Spleen (tissue), 11 donors: ENCODE measurements at regions not wholly inside any gene's neighbourhood (a gene's known extent, or its start where the extent isn't known, plus 50 kb on each side); places are given as distances from the start of the nearest gene placed in this dataset.

ENCODE experiments used
- DNase-seq: peaks from one replicate; pipeline ENCODE4 v3.0.0-alpha.2; 2020
- H3K27ac ChIP-seq, 8 donors: fragments of 200-600 bp; sonication (generic) in 7 of 8; 1 replicate in 4 of 8; 2 replicates in 4 of 8; pipeline versions ENCODE4 v1.5.0 to v1.8.0; 2016 to 2021; ENCODE audit warnings: inconsistent platforms in 4 of 8, mild to moderate bottlenecking in 4 of 8, moderate library complexity in 1 of 8
- H3K27me3 ChIP-seq, 7 donors: fragments of 200-600 bp; sonication (generic) in 6 of 7; replicated peaks in 1 of 7; 1 replicate in 4 of 7; 2 replicates in 3 of 7; pipeline versions ENCODE4 v1.5.0 to v1.8.0; 2016 to 2021; ENCODE audit warnings: inconsistent platforms in 3 of 7, mild to moderate bottlenecking in 1 of 7
- H3K36me3 ChIP-seq, 6 donors: fragments of 200-600 bp; sonication (generic) in 5 of 6; 1 replicate in 4 of 6; 2 replicates in 2 of 6; pipeline versions ENCODE4 v1.5.0 to v1.8.0; 2016 to 2021; ENCODE audit warnings: inconsistent platforms in 2 of 6
- H3K4me1 ChIP-seq, 6 donors: fragments of 200-600 bp; sonication (generic) in 5 of 6; 1 replicate in 3 of 6; 2 replicates in 3 of 6; pipeline versions ENCODE4 v1.5.0 to v1.8.0; 2016 to 2021; ENCODE audit warnings: inconsistent platforms in 3 of 6
- H3K4me3 ChIP-seq, 8 donors: fragments of 200-600 bp; sonication (generic) in 7 of 8; 1 replicate in 4 of 8; 2 replicates in 4 of 8; pipeline versions ENCODE4 v1.5.0 to v1.8.0; 2016 to 2021; ENCODE audit warnings: inconsistent platforms in 4 of 8, mild to moderate bottlenecking in 4 of 8, moderate library complexity in 2 of 8
- H3K9me3 ChIP-seq, 8 donors: fragments of 200-600 bp; sonication (generic) in 7 of 8; 1 replicate in 4 of 8; 2 replicates in 4 of 8; pipeline versions ENCODE4 v1.5.0 to v1.8.0; 2016 to 2021; ENCODE audit warnings: inconsistent platforms in 4 of 8
- CTCF ChIP-seq, 11 experiments: fragments of 200-600 bp in 7 of 11; fragments of 450-650 bp in 4 of 11; sonication (generic) in 4 of 11; IDR thresholded peaks in 8 of 11; conservative IDR thresholded peaks in 3 of 11; 1 replicate in 7 of 11; 2 replicates in 4 of 11; pipeline versions ENCODE4 v1.4.0 to v1.8.0; 2016 to 2021; ENCODE audit warnings: antibody characterized with exemption in 11 of 11, inconsistent platforms in 4 of 11, mild to moderate bottlenecking in 1 of 11
- POLR2A ChIP-seq, 3 donors: fragments of 450-650 bp; IDR thresholded peaks; one replicate each; pipeline ENCODE4 v1.5.1; 2017; ENCODE audit warnings: antibody characterized with exemption in 3 of 3, mild to moderate bottlenecking in 1 of 3
- POLR2AphosphoS5 ChIP-seq, 3 donors: sonication (generic); formaldehyde crosslinking; IDR thresholded peaks; one replicate each; pipeline ENCODE4 v1.5.1; 2017; ENCODE audit warnings: antibody characterized with exemption in 3 of 3
- WGBS, 5 donors: extraction: QIAGEN DNeasy Blood & Tissue Kit in 3 of 5; methylation state at CpG; one replicate each; pipeline versions ENCODE4 v1.1.5 to v1.1.7; 2013 to 2018; 5-methylcytosine and 5-hydroxymethylcytosine counted together
- intact Hi-C: fragments of 100-400 bp; cut with DNase I; formaldehyde crosslinking; loops from one replicate; pipeline ENCODE4 v1.15.0; 2023; ENCODE audit warnings: low total_unique reads
- donor health status: healthy with polysubstance abuse.
- donor health status: DM: no; HTN: no; CAD: no; lungs with moderate emphysema.
- donor health status: DM: no; HTN: no; CAD: no.
- donor health status: Bipolar disorder and iron deficiency.
- donor health status: healthy.
- donor health status: DM: no; HTN: no; CAD: no.
- donor health status: DM: yes; HTN: yes; CAD: no.

GRCh38 chr3:110485389-110485788, 586.2 kb upstream of the NECTIN3 start:
- TF ChIP-seq POLR2A (IDR thresholded peaks at IDR 0.05) (no peak), CTCF (IDR thresholded peaks at IDR 0.05 in 8 of 11, conservative IDR thresholded peaks at IDR 0.05 in 3 of 11) (no peak), POLR2AphosphoS5 (IDR thresholded peaks at IDR 0.05) (no peak)
- no peak overlapping the region for H3K4me3 ChIP-seq
- H3K4me1 ChIP-seq: no peaks in the 10 kb centered on the region
- DNase-seq: no peak
- no peaks in the 10 kb centered on the region for H3K36me3 ChIP-seq
- H3K27ac ChIP-seq: no peak overlapping the region
- H3K9me3 ChIP-seq: peaks cover 0 to 73% (median 67%) of the 10 kb centered on the region in 8 donors
- H3K27me3 ChIP-seq: no peaks in the 10 kb centered on the region
- intact Hi-C loops: no loop called here
- WGBS, 5 donors: 90 to 96% (median 92%) methylated on average over 2 of the region's 2 CpGs

- H3K27me3 ChIP-seq: no peaks in the 10 kb centered on the region
- no peaks in the 10 kb centered on the region for H3K4me1 ChIP-seq
- H3K36me3 ChIP-seq: no peaks in the 10 kb centered on the region
- WGBS, 5 donors: 72 to 86% (median 80%) methylated on average over 1 of the region's 1 CpG
- H3K4me3 ChIP-seq: no peak overlapping the region
- TF ChIP-seq POLR2AphosphoS5 (IDR thresholded peaks at IDR 0.05) (no peak), CTCF (IDR thresholded peaks at IDR 0.05 in 8 of 11, conservative IDR thresholded peaks at IDR 0.05 in 3 of 11) (no peak), POLR2A (IDR thresholded peaks at IDR 0.05) (no peak)
- intact Hi-C loops: no loop called here
- no peak overlapping the region for H3K27ac ChIP-seq
- H3K9me3 ChIP-seq: peaks cover 0 to 65% (median 58%) of the 10 kb centered on the region in 8 donors
- no peak for DNase-seq
These were observed 583.8 kb upstream of the NECTIN3 start for GRCh38 chr3:110487840-110488239.

- WGBS, 5 donors: 71 to 87% (median 77%) methylated on average over 4 of the region's 4 CpGs
- DNase-seq: no peak
- intact Hi-C loops: no loop called here
- Histone ChIP-seq H3K4me3 (no peak overlapping the region), H3K27ac (no peak overlapping the region), H3K27me3 (no peaks in the 10 kb centered on the region), H3K9me3 (peaks cover 0 to 31% (median 27%) of the 10 kb centered on the region in 8 donors), H3K36me3 (no peaks in the 10 kb centered on the region), H3K4me1 (no peaks in the 10 kb centered on the region)
- TF ChIP-seq POLR2A (IDR thresholded peaks at IDR 0.05) (no peak), POLR2AphosphoS5 (IDR thresholded peaks at IDR 0.05) (no peak), CTCF (IDR thresholded peaks at IDR 0.05 in 8 of 11, conservative IDR thresholded peaks at IDR 0.05 in 3 of 11) (no peak)
These were observed 580.2 kb upstream of the NECTIN3 start for GRCh38 chr3:110491413-110491812.

- DNase-seq: no peak
- TF ChIP-seq POLR2A (IDR thresholded peaks at IDR 0.05): no peak
- TF ChIP-seq CTCF (IDR thresholded peaks at IDR 0.05 in 8 of 11, conservative IDR thresholded peaks at IDR 0.05 in 3 of 11): no peak
- TF ChIP-seq POLR2AphosphoS5 (IDR thresholded peaks at IDR 0.05): no peak
- Histone ChIP-seq H3K36me3 (no peaks in the 10 kb centered on the region), H3K27me3 (no peaks in the 10 kb centered on the region), H3K27ac (no peak overlapping the region), H3K4me1 (no peaks in the 10 kb centered on the region), H3K4me3 (no peak overlapping the region), H3K9me3 (peaks cover 0 to 17% (median 13%) of the 10 kb centered on the region in 8 donors)
- WGBS, 5 donors: 68 to 83% (median 78%) methylated on average over 2 of the region's 2 CpGs
- intact Hi-C loops: no loop called here
These were observed 578.7 kb upstream of the NECTIN3 start for GRCh38 chr3:110492876-110493275.
